ENCODE measurements at regions not wholly inside any gene's neighbourhood (a gene's known extent, or its start where the extent isn't known, plus 50 kb on each side); places are given as distances from the start of the nearest gene placed in this dataset.

DNA sequence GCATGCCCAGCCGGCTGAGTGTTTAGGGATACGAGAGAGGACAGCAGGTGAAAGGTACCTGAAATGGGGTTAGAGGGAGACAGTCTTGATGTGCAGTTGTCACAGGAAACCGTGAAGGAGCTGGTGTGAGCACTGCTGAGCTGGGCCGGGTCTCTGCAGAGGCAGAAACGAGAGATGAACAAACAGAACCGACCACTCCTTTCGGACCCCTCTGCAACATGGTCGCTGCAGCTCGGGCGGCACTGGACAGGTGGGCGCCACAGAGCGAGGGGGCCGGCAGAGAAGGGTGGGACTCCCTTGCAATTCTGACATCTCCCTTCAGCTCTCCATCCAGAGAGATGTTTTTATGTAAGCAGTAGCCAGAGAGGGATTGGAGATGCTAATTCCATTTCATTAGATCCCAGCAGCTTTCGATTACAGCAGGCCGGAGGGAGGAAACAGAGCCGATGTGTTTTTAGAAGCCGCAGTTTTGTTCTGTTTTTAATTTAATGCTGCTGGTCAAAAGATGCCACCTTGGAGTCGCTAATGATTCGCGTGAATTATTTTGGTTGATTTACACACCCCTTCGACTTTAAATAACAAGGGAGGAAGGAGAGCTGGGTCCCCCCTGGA lies 86.3 kb upstream of the RPL38 start:
- DNase-seq (ENCODE audit: extremely low spot score): no peak
- POLR2A ChIA-PET: no interaction called here
- CTCF ChIA-PET: interaction anchor here (0.7 to 1.6 kb wide), 2 partner anchors 27 to 85 kb away, joined by 4 read pairs; no protein-coding TSS in a partner anchor
- TF ChIP-seq LEF1 (IDR thresholded peaks at IDR 0.05; ENCODE audit: borderline replicate concordance) (no peak), HDGF (IDR thresholded peaks at IDR 0.05; ENCODE audit: borderline replicate concordance) (no peak), FOXA1 (IDR thresholded peaks at IDR 0.05) (no peak), ZNF384 (IDR thresholded peaks at IDR 0.05) (no peak), FOXM1 (IDR thresholded peaks at IDR 0.05; ENCODE audit: borderline replicate concordance) (no peak), CTBP1 (IDR thresholded peaks at IDR 0.05; ENCODE audit: borderline replicate concordance) (no peak), SP1 (IDR thresholded peaks at IDR 0.05) (no peak), BHLHE40 (IDR thresholded peaks at IDR 0.05; ENCODE audit: borderline replicate concordance) (no peak), ELF4 (IDR thresholded peaks at IDR 0.05) (no peak), ARNT (IDR thresholded peaks at IDR 0.05) (no peak), NFRKB (IDR thresholded peaks at IDR 0.05) (no peak), FOXK2 (IDR thresholded peaks at IDR 0.05) (no peak), L3MBTL2 (conservative IDR thresholded peaks at IDR 0.05) (no peak), SUZ12 (IDR thresholded peaks at IDR 0.05) (no peak)

GRCh38 chr17:74117999-74118421 lies 85.5 kb upstream of the RPL38 start:
- ChIA-PET CTCF (interaction anchor here (1.6 kb wide), 1 partner anchor 28 kb away, joined by 4 read pairs; no protein-coding TSS in a partner anchor), POLR2A (no interaction called here)
- TF ChIP-seq NFRKB (IDR thresholded peaks at IDR 0.05) (no peak), TARDBP (IDR thresholded peaks at IDR 0.05) (no peak), ARNT (IDR thresholded peaks at IDR 0.05) (no peak), CTBP1 (IDR thresholded peaks at IDR 0.05; ENCODE audit: borderline replicate concordance) (no peak), ELF4 (IDR thresholded peaks at IDR 0.05) (no peak), L3MBTL2 (conservative IDR thresholded peaks at IDR 0.05) (no peak), FOXK2 (IDR thresholded peaks at IDR 0.05) (no peak), SP1 (IDR thresholded peaks at IDR 0.05) (no peak)
- TF ChIP-seq, protein P1, sequence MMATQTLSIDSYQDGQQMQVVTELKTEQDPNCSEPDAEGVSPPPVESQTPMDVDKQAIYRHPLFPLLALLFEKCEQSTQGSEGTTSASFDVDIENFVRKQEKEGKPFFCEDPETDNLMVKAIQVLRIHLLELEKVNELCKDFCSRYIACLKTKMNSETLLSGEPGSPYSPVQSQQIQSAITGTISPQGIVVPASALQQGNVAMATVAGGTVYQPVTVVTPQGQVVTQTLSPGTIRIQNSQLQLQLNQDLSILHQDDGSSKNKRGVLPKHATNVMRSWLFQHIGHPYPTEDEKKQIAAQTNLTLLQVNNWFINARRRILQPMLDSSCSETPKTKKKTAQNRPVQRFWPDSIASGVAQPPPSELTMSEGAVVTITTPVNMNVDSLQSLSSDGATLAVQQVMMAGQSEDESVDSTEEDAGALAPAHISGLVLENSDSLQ (IDR thresholded peaks at IDR 0.05): no peak
- no peak for DNase-seq (ENCODE audit: extremely low spot score)

DNA sequence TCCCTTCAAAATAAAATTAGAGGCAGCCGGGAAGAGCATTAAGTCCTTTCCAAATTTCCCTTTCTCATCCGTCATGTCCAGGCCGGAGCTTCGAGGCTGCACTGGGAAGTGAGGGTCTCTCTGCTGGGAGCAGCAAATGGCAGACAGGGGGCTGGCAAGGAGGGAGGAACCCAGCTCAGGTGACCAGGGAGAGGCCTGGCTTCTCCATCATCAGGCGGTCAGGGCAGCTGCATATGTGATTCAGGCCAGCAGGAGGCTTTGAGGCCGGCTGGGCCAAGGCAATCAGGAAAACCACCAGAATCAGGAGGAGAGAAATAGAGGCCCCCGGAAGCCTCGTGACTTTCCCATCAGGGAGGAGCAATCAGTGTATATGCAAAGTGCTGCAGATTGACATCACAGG lies 85.0 kb upstream of the RPL38 start:
- TF ChIP-seq BHLHE40 (IDR thresholded peaks at IDR 0.05; ENCODE audit: borderline replicate concordance) (no peak), ZNF384 (IDR thresholded peaks at IDR 0.05) (no peak), L3MBTL2 (conservative IDR thresholded peaks at IDR 0.05) (no peak), SP1 (IDR thresholded peaks at IDR 0.05) (no peak), LEF1 (IDR thresholded peaks at IDR 0.05; ENCODE audit: borderline replicate concordance) (no peak), CTBP1 (IDR thresholded peaks at IDR 0.05; ENCODE audit: borderline replicate concordance) (no peak), FOXM1 (IDR thresholded peaks at IDR 0.05; ENCODE audit: borderline replicate concordance) (no peak), ARNT (IDR thresholded peaks at IDR 0.05) (no peak), NFRKB (IDR thresholded peaks at IDR 0.05) (no peak), ELF4 (IDR thresholded peaks at IDR 0.05) (no peak), FOXA1 (IDR thresholded peaks at IDR 0.05) (no peak), TARDBP (IDR thresholded peaks at IDR 0.05) (no peak), SUZ12 (IDR thresholded peaks at IDR 0.05) (no peak), HDGF (IDR thresholded peaks at IDR 0.05; ENCODE audit: borderline replicate concordance) (no peak)
- TF ChIP-seq, protein P1 (IDR thresholded peaks at IDR 0.05): no peak
- ChIA-PET POLR2A (no interaction called here), CTCF (interaction anchor here (1.6 kb wide), 1 partner anchor 28 kb away, joined by 4 read pairs; no protein-coding TSS in a partner anchor)
- DNase-seq (ENCODE audit: extremely low spot score): no peak

GRCh38 chr17:74119049-74119580 lies 84.4 kb upstream of the RPL38 start:
- TF ChIP-seq FOXM1 (IDR thresholded peaks at IDR 0.05; ENCODE audit: borderline replicate concordance): no peak
- TF ChIP-seq ZNF384 (IDR thresholded peaks at IDR 0.05): no peak
- no peak for TF ChIP-seq NFRKB (IDR thresholded peaks at IDR 0.05)
- TF ChIP-seq FOXK2 (IDR thresholded peaks at IDR 0.05): no peak
- TF ChIP-seq HDGF (IDR thresholded peaks at IDR 0.05; ENCODE audit: borderline replicate concordance): no peak
- no peak for TF ChIP-seq L3MBTL2 (conservative IDR thresholded peaks at IDR 0.05)
- TF ChIP-seq LEF1 (IDR thresholded peaks at IDR 0.05; ENCODE audit: borderline replicate concordance): no peak
- no peak for TF ChIP-seq ARNT (IDR thresholded peaks at IDR 0.05)
- no peak for TF ChIP-seq SUZ12 (IDR thresholded peaks at IDR 0.05)
- TF ChIP-seq TARDBP (IDR thresholded peaks at IDR 0.05): no peak
- TF ChIP-seq CTBP1 (IDR thresholded peaks at IDR 0.05; ENCODE audit: borderline replicate concordance): no peak
- TF ChIP-seq, protein P1 (IDR thresholded peaks at IDR 0.05): no peak
- no peak for TF ChIP-seq ELF4 (IDR thresholded peaks at IDR 0.05)
- no peak for TF ChIP-seq BHLHE40 (IDR thresholded peaks at IDR 0.05; ENCODE audit: borderline replicate concordance)
- POLR2A ChIA-PET: no interaction called here
- no peak for DNase-seq (ENCODE audit: extremely low spot score)
- CTCF ChIA-PET: interaction anchor here (1.5 kb wide), 1 partner anchor 80 kb away, joined by 4 read pairs; no protein-coding TSS in a partner anchor

GRCh38 chr17:74119965-74120364 lies 83.5 kb upstream of the RPL38 start:
- TF ChIP-seq HDGF (IDR thresholded peaks at IDR 0.05; ENCODE audit: borderline replicate concordance) (no peak), ZNF384 (IDR thresholded peaks at IDR 0.05) (no peak), FOXK2 (IDR thresholded peaks at IDR 0.05) (no peak), FOXM1 (IDR thresholded peaks at IDR 0.05; ENCODE audit: borderline replicate concordance) (no peak), ELF4 (IDR thresholded peaks at IDR 0.05) (no peak), ARNT (IDR thresholded peaks at IDR 0.05) (no peak), TARDBP (IDR thresholded peaks at IDR 0.05) (no peak), NFRKB (IDR thresholded peaks at IDR 0.05) (no peak), SUZ12 (IDR thresholded peaks at IDR 0.05) (no peak), FOXA1 (IDR thresholded peaks at IDR 0.05) (no peak), L3MBTL2 (conservative IDR thresholded peaks at IDR 0.05) (no peak), SP1 (IDR thresholded peaks at IDR 0.05) (no peak)
- TF ChIP-seq, protein P1 (IDR thresholded peaks at IDR 0.05): no peak
- POLR2A ChIA-PET: no interaction called here
- DNase-seq (ENCODE audit: extremely low spot score): no peak
- CTCF ChIA-PET: interaction anchor here (1.5 kb wide), 1 partner anchor 80 kb away, joined by 4 read pairs; no protein-coding TSS in a partner anchor

Measured in HEK293T (cell line).